ENCODE measurements at regions not wholly inside any gene's neighbourhood (a gene's known extent, or its start where the extent isn't known, plus 50 kb on each side); places are given as distances from the start of the nearest gene placed in this dataset.

DNA sequence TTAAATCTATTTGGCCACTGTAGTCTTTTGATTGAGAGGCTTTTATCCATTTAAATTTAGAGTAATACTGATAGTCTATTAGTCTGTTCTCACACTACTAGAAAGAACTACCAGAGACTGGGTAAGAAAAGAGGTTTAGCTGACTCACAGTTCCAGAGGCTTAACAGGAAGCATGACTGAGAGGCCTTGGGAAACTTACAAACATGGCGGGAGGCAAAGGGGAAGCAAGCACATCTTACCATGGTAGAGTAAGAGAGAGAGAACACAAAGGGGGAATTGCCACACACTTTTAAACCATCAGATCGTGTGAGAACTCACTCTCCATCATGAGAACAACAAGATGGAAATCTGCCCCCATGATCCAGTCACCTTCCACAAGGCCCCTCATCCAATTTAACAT lies 410.9 kb downstream of the PDGFC start:
- peaks cover 3% of the 10 kb centered on the region for H3K9me3 ChIP-seq (ENCODE audit: insufficient read depth, low read length, severe bottlenecking)
- H3K9ac ChIP-seq (ENCODE audit: low read depth, low read length) = no peak overlapping the region
- H3K27ac ChIP-seq (ENCODE audit: low read length) = no peak overlapping the region
- no peaks in the 10 kb centered on the region for H3K79me2 ChIP-seq (ENCODE audit: insufficient read depth, low read length)
- H3K4me2 ChIP-seq (ENCODE audit: insufficient read depth, low read length) = no peak overlapping the region
- no peaks in the 10 kb centered on the region for H3K4me1 ChIP-seq (ENCODE audit: insufficient read depth, low read length)
- H4K20me1 ChIP-seq (ENCODE audit: insufficient read depth, low read length) = no peaks in the 10 kb centered on the region
- no peak overlapping the region for H2AFZ ChIP-seq (ENCODE audit: low read depth, low read length)
- no peak for ATAC-seq (ENCODE audit: insufficient read depth, low read depth)
- no peaks in the 10 kb centered on the region for H3K36me3 ChIP-seq (ENCODE audit: insufficient read depth, low read length)
- TF ChIP-seq EZH2 (IDR thresholded peaks at IDR 0.05; ENCODE audit: borderline replicate concordance, low read depth, low read length, severe bottlenecking) = no peak
- TF ChIP-seq, protein P1, sequence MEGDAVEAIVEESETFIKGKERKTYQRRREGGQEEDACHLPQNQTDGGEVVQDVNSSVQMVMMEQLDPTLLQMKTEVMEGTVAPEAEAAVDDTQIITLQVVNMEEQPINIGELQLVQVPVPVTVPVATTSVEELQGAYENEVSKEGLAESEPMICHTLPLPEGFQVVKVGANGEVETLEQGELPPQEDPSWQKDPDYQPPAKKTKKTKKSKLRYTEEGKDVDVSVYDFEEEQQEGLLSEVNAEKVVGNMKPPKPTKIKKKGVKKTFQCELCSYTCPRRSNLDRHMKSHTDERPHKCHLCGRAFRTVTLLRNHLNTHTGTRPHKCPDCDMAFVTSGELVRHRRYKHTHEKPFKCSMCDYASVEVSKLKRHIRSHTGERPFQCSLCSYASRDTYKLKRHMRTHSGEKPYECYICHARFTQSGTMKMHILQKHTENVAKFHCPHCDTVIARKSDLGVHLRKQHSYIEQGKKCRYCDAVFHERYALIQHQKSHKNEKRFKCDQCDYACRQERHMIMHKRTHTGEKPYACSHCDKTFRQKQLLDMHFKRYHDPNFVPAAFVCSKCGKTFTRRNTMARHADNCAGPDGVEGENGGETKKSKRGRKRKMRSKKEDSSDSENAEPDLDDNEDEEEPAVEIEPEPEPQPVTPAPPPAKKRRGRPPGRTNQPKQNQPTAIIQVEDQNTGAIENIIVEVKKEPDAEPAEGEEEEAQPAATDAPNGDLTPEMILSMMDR (IDR thresholded peaks at IDR 0.05; ENCODE audit: borderline replicate concordance, extremely low read depth, low read length, poor library complexity, severe bottlenecking) = no peak
- no peaks in the 10 kb centered on the region for H3K27me3 ChIP-seq (ENCODE audit: insufficient read depth, low read length, poor library complexity)
- DNase-seq = no peak
- H3K4me3 ChIP-seq (ENCODE audit: low read depth in 1 of 2, low read length in 2 of 2) = no peak overlapping the region

DNA sequence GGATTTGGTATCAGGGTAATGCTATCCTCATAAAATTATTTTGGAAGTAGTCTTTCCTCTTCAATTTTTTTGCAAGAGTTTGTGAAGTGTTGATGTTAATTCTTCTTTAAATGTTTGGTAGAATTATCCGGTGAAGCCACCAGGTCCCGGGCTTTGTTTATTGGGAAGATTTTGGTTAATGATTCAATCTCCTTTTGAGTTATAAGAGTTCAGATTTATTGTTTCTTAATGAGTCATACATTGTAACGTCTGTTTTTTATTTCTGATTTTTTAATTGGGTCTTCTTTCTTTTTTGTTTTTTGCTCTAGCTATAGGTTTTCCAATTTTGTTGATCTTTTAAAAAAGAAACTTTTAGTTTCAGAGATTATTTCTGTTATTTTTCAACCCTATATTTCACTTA lies 412.3 kb downstream of the PDGFC start:
- no peak for DNase-seq
- no peak overlapping the region for H3K4me2 ChIP-seq (ENCODE audit: insufficient read depth, low read length)
- no peaks in the 10 kb centered on the region for H4K20me1 ChIP-seq (ENCODE audit: insufficient read depth, low read length)
- H3K79me2 ChIP-seq (ENCODE audit: insufficient read depth, low read length) = no peaks in the 10 kb centered on the region
- no peaks in the 10 kb centered on the region for H3K36me3 ChIP-seq (ENCODE audit: insufficient read depth, low read length)
- no peak overlapping the region for H3K9ac ChIP-seq (ENCODE audit: low read depth, low read length)
- no peak for ATAC-seq (ENCODE audit: insufficient read depth, low read depth)
- H3K27ac ChIP-seq (ENCODE audit: low read length) = no peak overlapping the region
- peaks cover 3% of the 10 kb centered on the region for H3K9me3 ChIP-seq (ENCODE audit: insufficient read depth, low read length, severe bottlenecking)
- H3K4me1 ChIP-seq (ENCODE audit: insufficient read depth, low read length) = no peaks in the 10 kb centered on the region
- H3K27me3 ChIP-seq (ENCODE audit: insufficient read depth, low read length, poor library complexity) = no peaks in the 10 kb centered on the region
- no peak for TF ChIP-seq EZH2 (IDR thresholded peaks at IDR 0.05; ENCODE audit: borderline replicate concordance, low read depth, low read length, severe bottlenecking)
- TF ChIP-seq, protein P1 (IDR thresholded peaks at IDR 0.05; ENCODE audit: borderline replicate concordance, extremely low read depth, low read length, poor library complexity, severe bottlenecking) = no peak
- no peak overlapping the region for H3K4me3 ChIP-seq (ENCODE audit: low read depth in 1 of 2, low read length in 2 of 2)
- H2AFZ ChIP-seq (ENCODE audit: low read depth, low read length) = no peak overlapping the region

DNA sequence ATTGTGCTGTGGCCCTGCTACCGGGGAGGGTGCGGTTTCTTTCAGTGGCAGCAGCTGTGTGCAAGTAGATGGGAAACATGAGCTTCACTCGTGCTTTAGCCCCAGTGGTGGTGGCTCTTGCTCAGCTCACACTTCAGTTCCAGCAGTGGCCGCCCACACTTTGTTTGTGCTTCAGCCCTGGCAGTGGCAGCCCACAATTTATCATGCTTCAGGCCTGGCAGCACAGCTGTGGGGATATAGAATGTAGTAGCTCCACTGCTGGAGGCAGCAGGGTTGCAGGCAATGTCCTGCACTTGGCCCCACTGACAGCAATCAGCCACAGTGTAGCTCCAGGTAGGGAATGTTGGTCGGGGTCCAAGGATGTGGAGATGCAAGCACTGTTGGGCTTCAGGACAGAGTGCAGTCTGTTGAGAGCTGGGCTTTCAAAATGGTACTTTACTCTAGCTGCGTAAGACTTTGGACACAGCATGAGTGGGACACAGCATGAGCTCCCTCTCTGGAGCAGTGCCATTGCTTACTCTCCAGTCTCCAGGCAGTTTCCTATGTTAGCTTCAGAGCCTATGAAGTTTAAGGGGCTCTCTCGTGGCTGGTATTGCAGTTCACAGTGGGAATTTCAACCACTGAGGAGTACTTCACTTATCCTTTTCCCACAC lies 413.1 kb downstream of the PDGFC start:
- no peaks in the 10 kb centered on the region for H3K4me1 ChIP-seq (ENCODE audit: insufficient read depth, low read length)
- H3K4me2 ChIP-seq (ENCODE audit: insufficient read depth, low read length) = no peak overlapping the region
- no peak overlapping the region for H3K27ac ChIP-seq (ENCODE audit: low read length)
- no peaks in the 10 kb centered on the region for H4K20me1 ChIP-seq (ENCODE audit: insufficient read depth, low read length)
- DNase-seq = no peak
- H2AFZ ChIP-seq (ENCODE audit: low read depth, low read length) = no peak overlapping the region
- no peaks in the 10 kb centered on the region for H3K36me3 ChIP-seq (ENCODE audit: insufficient read depth, low read length)
- H3K9ac ChIP-seq (ENCODE audit: low read depth, low read length) = no peak overlapping the region
- H3K4me3 ChIP-seq (ENCODE audit: low read depth in 1 of 2, low read length in 2 of 2) = no peak overlapping the region
- H3K9me3 ChIP-seq (ENCODE audit: insufficient read depth, low read length, severe bottlenecking) = peaks cover 3% of the 10 kb centered on the region
- no peak for ATAC-seq (ENCODE audit: insufficient read depth, low read depth)
- TF ChIP-seq, protein P1 (IDR thresholded peaks at IDR 0.05; ENCODE audit: borderline replicate concordance, extremely low read depth, low read length, poor library complexity, severe bottlenecking) = no peak
- no peak for TF ChIP-seq EZH2 (IDR thresholded peaks at IDR 0.05; ENCODE audit: borderline replicate concordance, low read depth, low read length, severe bottlenecking)
- H3K79me2 ChIP-seq (ENCODE audit: insufficient read depth, low read length) = no peaks in the 10 kb centered on the region
- no peaks in the 10 kb centered on the region for H3K27me3 ChIP-seq (ENCODE audit: insufficient read depth, low read length, poor library complexity)
